NCI-H526 (cell line): ENCODE measurements at regions not wholly inside any gene's neighbourhood (a gene's known extent, or its start where the extent isn't known, plus 50 kb on each side); places are given as distances from the start of the nearest gene placed in this dataset.

Experiments used
- DNase-seq, 2 experiments: peaks; one replicate each; lab custom pipeline; 2025; lab: John Stamatoyannopoulos, UW

DNA sequence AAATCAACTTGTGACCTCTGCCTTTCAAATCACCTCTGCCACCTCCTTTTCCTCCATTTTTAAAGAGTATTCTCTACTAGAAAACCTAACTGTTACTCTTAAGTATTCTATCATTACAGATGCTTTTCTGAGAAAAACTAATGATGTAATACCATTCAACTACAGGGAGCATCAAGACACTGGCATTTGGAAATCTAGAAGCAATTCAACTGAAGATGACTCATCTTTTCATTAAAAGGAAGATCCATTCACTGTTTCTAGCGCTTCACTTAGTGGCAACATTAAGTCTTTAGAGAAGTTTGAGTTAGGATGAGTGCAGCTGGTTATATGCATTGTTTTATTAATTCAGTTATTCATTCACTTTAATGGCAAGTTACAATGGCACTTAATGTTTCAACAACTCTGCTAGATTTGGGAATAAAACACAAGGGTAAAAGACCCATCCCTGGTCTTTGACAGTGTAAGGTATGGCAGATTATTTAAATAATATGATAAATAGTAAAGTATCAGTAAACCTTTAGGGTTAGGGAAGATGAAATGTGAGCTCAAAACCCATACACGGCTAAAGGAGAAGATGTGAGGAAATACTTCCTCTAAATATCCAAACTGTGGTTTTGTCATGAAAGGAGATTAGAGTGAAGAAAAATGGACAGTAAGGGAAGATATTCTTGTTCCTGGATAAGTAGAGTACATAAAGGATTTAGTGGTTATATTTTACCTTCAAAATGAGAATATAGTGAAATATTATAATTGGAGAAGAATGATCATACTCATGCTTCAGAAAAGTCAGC is 61.7 kb downstream of the KCNJ2 start:
- no peak for DNase-seq

GRCh38 chr17:70232466-70232865 is 63.1 kb downstream of the KCNJ2 start:
- no peak for DNase-seq

GRCh38 chr17:70235252-70235651 is 65.9 kb downstream of the KCNJ2 start:
- no peak for DNase-seq

- DNase-seq, result no peak
These were observed 68.9 kb downstream of the KCNJ2 start for GRCh38 chr17:70238228-70238627.

GRCh38 chr17:70238646-70239045 is 69.3 kb downstream of the KCNJ2 start:
- DNase-seq, result no peak

DNA sequence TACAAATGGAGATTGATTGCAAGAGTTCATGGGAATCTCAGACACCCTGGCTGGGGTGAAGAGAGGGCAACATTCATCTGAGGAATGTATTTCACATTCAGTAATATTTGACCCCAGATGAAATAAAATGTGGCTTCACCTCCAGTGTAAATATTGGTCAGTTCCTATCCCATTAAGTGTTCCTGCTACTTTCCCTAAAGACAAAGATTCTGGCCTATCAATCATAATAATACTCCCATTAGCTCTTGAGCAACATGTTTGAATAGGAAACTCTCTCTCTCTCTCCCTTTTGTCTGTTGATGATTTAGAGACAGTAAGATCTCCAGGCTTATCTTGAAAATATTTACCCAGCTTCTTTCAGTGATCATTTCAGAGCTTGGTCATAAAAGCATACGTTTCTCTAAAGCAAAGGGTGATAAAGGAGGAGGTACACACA is 70.1 kb downstream of the KCNJ2 start:
- no peak for DNase-seq

- DNase-seq, result no peak
These were observed 71.7 kb downstream of the KCNJ2 start for GRCh38 chr17:70241071-70241470.

- no peak for DNase-seq
These were observed 73.6 kb downstream of the KCNJ2 start for GRCh38 chr17:70242781-70243437.

GRCh38 chr17:70251706-70252105 is 82.4 kb downstream of the KCNJ2 start:
- DNase-seq, result no peak

GRCh38 chr17:70254735-70255460 is 85.6 kb downstream of the KCNJ2 start:
- DNase-seq, result no peak

GRCh38 chr17:70256751-70257150 is 87.4 kb downstream of the KCNJ2 start:
- DNase-seq, result no peak

DNA sequence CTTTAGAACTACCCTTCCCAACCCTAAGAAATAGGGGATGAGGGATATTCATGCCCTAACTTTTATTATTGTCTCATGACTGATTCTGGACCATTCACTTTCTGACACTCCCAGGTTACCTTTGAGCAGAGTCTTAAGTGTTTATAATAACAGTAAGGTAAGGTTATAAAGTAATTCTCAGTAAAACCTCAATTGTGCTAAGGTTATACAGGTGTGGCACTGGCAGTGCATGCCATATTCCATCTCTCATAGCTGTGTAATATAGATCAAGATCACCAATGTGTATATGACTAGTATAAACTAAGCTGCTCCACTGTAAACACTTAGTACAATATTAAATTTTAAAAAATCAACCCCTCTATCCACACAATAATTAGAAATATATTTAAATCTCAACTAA is 89.1 kb downstream of the KCNJ2 start:
- DNase-seq, result no peak

DNA sequence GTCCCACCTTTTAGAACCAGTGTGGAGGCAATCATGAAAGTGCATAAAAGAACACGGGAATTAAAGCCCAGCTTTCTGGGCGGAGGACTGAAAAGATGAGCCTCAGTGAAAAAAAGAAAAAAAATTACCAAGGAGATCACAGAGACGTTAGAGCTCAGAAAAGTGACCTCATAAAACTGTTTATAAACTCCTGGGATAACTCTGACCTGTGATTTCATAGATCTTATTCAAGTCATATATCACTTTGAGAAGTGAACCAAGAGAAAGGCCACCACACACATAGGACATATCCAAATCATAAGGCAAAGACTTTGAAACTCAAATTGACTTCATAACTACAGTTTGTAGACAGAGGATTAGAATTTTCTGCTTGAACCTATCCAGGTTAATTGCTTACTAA is 90.1 kb downstream of the KCNJ2 start:
- no peak for DNase-seq

DNA sequence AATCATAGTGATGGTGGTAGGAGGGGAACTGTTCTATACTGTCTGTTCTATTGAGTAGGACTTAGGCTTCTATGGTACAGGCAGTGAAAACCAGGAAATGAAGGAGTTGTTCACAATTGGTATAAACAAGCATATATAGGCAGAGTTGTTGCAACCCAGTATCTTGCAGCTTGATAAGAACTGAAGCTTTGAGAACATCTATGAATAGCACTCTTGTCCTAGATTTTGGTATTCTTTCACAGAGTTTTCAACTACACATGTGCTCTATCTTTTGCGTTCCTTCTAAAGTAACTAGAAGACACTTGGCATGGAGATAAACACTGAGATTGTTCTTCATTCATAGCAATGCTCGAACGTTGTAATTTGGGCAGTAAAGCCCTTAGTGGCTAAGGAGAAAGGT is 91.8 kb downstream of the KCNJ2 start:
- no peak for DNase-seq

DNA sequence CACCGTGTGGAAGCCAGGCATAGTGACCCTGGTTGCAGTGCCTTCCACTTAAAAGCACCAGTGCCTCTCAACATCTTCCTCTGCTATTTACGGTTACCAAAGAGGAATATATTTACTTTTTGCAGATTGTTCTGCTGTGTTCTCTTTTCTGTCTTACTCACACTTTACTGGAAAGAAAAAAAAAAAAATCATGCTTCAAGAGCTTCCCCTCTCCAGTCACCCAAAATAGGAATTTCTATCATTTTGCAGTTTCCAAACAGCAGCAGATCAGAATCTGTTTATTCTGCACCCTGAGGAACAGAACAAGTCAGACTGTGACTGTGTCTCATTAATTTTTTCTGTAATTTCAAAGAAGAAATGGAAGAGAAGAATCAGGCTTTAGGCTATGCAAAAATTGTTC is 96.1 kb downstream of the KCNJ2 start:
- DNase-seq, result no peak

DNA sequence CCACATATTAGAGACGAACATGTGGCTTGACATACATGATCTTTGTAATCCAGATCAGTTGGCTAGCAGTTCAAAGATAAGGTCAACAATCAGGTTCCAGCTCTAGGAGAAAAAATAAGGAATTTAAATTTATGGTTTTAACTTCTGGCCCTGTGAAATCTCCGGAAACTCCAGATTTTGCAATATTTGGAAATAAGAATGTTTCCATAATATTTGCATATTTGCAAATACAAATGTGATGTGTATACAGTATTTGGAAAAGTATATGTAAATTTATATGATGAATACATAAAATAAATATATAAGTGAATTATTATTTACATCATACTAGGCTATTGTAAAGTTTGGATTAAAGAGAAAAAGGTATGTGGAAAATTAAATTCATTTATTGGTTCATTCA is 97.1 kb downstream of the KCNJ2 start:
- DNase-seq, result no peak

- DNase-seq, result no peak
These were observed 99.1 kb downstream of the KCNJ2 start for GRCh38 chr17:70268383-70268782.

- no peak for DNase-seq
These were observed 101.2 kb downstream of the KCNJ2 start for GRCh38 chr17:70270554-70270953.

DNA sequence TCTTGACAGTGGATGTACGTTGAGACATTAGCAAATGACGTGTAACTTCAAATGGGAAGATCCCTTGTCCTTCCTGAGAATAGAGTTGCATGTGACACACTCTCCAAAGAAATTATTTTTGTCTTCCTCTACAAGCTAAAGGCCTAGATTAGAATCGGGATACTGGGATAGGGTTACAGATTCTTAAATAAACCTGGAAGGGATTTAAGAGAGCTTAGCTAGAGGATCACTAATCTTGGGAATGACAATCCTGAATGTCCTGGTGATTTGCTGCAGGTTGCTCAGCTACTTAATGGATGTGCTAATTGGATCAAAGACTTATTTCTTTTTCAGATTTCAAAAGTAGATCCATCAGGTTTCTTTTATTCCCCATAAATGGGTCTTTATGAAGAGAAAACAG is 101.9 kb downstream of the KCNJ2 start:
- DNase-seq, result no peak

- no peak for DNase-seq
These were observed 102.3 kb downstream of the KCNJ2 start for GRCh38 chr17:70271672-70272071.

GRCh38 chr17:70274255-70274654 is 104.9 kb downstream of the KCNJ2 start:
- no peak for DNase-seq

DNA sequence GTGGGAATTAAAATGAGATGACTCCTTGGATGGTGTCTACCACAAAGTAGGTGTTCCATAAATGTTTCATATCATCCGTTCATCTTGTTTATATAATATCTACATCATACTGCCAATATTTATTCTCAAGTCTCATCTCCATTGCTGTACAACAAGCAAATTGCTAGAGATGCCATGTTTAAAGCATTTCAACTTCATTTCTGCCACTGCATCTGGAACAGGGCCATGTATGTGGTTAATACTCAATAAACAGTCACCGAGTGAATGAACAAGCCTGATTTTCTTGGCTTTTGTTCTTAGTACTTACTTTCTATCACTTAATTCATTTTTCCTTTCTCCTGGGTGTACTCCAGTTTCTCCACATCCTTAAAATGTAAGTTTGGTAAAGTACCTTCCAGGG is 107.6 kb downstream of the KCNJ2 start:
- DNase-seq, result no peak

DNA sequence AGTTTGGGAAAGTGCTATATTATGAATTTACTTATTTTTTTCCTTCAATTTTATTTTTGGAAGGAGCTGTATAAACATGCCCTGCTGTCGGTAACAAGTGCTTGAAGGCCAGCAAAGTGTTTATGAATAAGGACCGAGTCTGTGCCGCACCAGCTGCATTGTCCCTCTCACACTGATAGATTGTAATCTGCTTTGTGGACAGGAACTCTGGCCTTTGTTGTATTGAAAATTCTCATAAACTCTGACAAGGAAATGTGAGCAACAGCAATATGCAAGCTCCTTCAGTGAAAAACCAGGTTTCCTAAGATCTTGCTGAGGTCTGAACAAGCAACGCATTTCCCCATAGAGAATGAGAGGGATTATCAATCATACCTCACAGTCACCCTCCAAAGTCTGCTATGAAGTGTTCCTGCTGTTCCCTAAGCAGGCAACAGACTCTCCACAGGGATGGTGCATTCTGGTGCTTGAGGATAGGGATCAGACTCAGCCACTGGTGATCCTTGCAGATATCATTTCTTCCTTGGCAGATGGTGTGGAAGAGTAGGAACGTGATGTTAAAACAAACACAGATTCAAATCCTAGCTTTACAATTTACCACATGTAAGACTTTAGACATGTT is 109.6 kb downstream of the KCNJ2 start:
- no peak for DNase-seq
